ENCODE measurements at regions not wholly inside any gene's neighbourhood (a gene's known extent, or its start where the extent isn't known, plus 50 kb on each side); places are given as distances from the start of the nearest gene placed in this dataset.

DNA sequence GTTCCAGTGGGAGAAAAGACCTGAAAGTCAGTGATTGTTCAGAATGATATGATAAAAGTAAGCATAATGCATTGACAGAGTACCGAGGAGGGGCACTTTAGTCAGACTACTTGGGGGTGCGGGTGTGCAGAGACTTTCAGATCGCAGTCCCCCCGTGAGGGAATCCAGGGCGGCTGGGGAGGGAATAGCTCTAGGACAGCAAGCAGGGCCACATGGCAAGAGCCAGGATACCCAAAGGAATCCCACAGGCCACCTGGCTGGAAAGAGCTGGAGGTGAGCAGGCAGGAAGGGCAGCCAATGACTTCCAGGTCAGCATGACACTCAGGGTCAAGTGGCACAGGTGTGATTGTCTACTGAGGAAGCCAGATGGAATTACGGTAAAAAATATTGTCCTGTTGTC is 157.5 kb downstream of the CYP26B1 start (continued):
- TF ChIP-seq HDAC2 (IDR thresholded peaks at IDR 0.05) (no peak), ZNF274 (IDR thresholded peaks at IDR 0.05; ENCODE audit: insufficient read depth, insufficient read length) (no peak)

DNA sequence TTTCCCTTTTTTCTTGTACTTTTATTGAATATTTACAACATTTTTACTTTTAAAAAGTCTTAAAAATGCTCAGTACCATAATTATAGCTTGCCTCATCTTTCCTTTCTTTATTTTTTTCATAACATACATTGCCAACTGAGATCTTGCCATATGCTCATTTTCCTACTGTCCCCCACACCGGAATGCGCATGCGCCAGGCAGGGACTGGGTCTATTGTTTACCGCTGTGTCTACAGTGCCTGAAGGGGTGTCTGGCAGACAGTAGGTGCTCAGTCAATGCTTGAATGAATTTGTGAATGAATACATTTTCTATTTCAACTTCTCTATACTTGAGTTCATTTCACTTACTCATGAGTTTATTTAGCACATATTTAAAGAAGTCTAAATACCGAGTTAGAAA is 158.0 kb downstream of the CYP26B1 start:
- ChIA-PET RAD21 (ENCODE audit: unreplicated experiment) (no interaction called here), CTCF (no interaction called here), SMC1A (ENCODE audit: uncharacterized antibody, unreplicated experiment) (no interaction called here), POLR2A (no interaction called here)
- intact Hi-C loops (cut with micrococcal nuclease; ENCODE audit: unreplicated experiment) (no loop called here), in situ Hi-C loops (cut with MboI) (no loop called here)
- no peak for DNase-seq (ENCODE audit: low read depth, low spot score)
- Histone ChIP-seq H3K79me2 (ENCODE audit: control insufficient read depth, insufficient read depth, low read length) (no peaks in the 10 kb centered on the region), H3K4me1 (ENCODE audit: control insufficient read depth, insufficient read depth, low read length) (no peaks in the 10 kb centered on the region), H2AFZ (ENCODE audit: control insufficient read depth, low read depth, low read length) (no peak overlapping the region), H3K4me2 (ENCODE audit: control insufficient read depth, insufficient read depth) (no peak overlapping the region), H3K27ac (ENCODE audit: control insufficient read depth, insufficient read depth) (no peak overlapping the region), H4K20me1 (ENCODE audit: control insufficient read depth, insufficient read depth) (no peaks in the 10 kb centered on the region), H3K9me3 (replicated peaks; ENCODE audit: control insufficient read depth, insufficient read depth, low read length) (no peaks in the 10 kb centered on the region), H3K9ac (ENCODE audit: control insufficient read depth, insufficient read depth, low read length) (no peak overlapping the region), H3K4me3 (no peak overlapping the region), H3K36me3 (ENCODE audit: control insufficient read depth in 2 of 2, insufficient read depth in 2 of 2, low read length in 1 of 2) (no peaks in the 10 kb centered on the region), H3K27me3 (replicated peaks in 1 of 2; ENCODE audit: control insufficient read depth in 2 of 2, insufficient read depth in 2 of 2, low read length in 1 of 2) (no peaks in the 10 kb centered on the region)
- 92% methylated on average over 5 of the region's 5 CpGs for WGBS (ENCODE audit: insufficient coverage, insufficient replicate concordance, low lambda C conversion rate, missing lambda C conversion rate)
- TF ChIP-seq SMARCA5 (IDR thresholded peaks at IDR 0.05) (no peak), IKZF1 (conservative IDR thresholded peaks at IDR 0.05) (no peak), TCF12 (IDR thresholded peaks at IDR 0.05; ENCODE audit: low read depth, low read length) (no peak)
- TF ChIP-seq, protein P1, sequence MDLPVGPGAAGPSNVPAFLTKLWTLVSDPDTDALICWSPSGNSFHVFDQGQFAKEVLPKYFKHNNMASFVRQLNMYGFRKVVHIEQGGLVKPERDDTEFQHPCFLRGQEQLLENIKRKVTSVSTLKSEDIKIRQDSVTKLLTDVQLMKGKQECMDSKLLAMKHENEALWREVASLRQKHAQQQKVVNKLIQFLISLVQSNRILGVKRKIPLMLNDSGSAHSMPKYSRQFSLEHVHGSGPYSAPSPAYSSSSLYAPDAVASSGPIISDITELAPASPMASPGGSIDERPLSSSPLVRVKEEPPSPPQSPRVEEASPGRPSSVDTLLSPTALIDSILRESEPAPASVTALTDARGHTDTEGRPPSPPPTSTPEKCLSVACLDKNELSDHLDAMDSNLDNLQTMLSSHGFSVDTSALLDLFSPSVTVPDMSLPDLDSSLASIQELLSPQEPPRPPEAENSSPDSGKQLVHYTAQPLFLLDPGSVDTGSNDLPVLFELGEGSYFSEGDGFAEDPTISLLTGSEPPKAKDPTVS (IDR thresholded peaks at IDR 0.05; ENCODE audit: low read depth, low read length), result no peak
- TF ChIP-seq, protein P2, sequence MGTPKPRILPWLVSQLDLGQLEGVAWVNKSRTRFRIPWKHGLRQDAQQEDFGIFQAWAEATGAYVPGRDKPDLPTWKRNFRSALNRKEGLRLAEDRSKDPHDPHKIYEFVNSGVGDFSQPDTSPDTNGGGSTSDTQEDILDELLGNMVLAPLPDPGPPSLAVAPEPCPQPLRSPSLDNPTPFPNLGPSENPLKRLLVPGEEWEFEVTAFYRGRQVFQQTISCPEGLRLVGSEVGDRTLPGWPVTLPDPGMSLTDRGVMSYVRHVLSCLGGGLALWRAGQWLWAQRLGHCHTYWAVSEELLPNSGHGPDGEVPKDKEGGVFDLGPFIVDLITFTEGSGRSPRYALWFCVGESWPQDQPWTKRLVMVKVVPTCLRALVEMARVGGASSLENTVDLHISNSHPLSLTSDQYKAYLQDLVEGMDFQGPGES (IDR thresholded peaks at IDR 0.05), result no peak
- BruUV-seq (replicated peaks), result no TSS peak
- no peak for ATAC-seq
- FAIRE-seq, result no peak

Data from GM12878 (cell line).